Dedifferentiated amniotic fluid mesenchymal stem cell (primary cell): ENCODE measurements at regions not wholly inside any gene's neighbourhood (a gene's known extent, or its start where the extent isn't known, plus 50 kb on each side); places are given as distances from the start of the nearest gene placed in this dataset.
"Not testable (repeated sequence)": the region's sequence is repeated elsewhere in the genome, so short reads cannot be mapped to it uniquely, and the experiment has no call there.

ENCODE experiments used
- DNase-seq: peaks from one replicate; pipeline ENCODE4 v3.0.0-alpha.2; 2016; ENCODE audit errors: extremely low spot score

DNA sequence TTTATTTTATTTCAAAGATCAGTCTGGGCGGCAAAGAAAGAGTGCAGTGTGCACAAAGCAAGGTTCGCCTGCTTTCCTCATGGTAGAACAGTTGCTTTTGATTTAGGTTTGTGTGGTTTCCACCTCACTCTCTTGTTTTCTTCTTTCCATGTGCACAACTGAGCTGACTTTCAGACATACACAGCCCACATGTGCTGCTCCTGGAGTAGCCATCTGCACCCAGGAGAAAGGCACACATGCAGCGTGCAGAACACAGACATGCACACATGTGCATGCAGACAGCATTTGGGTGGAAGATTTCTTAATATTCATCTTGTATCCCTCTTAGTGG lies 302.1 kb downstream of the FZD1 start:
- DNase-seq, result no peak

DNA sequence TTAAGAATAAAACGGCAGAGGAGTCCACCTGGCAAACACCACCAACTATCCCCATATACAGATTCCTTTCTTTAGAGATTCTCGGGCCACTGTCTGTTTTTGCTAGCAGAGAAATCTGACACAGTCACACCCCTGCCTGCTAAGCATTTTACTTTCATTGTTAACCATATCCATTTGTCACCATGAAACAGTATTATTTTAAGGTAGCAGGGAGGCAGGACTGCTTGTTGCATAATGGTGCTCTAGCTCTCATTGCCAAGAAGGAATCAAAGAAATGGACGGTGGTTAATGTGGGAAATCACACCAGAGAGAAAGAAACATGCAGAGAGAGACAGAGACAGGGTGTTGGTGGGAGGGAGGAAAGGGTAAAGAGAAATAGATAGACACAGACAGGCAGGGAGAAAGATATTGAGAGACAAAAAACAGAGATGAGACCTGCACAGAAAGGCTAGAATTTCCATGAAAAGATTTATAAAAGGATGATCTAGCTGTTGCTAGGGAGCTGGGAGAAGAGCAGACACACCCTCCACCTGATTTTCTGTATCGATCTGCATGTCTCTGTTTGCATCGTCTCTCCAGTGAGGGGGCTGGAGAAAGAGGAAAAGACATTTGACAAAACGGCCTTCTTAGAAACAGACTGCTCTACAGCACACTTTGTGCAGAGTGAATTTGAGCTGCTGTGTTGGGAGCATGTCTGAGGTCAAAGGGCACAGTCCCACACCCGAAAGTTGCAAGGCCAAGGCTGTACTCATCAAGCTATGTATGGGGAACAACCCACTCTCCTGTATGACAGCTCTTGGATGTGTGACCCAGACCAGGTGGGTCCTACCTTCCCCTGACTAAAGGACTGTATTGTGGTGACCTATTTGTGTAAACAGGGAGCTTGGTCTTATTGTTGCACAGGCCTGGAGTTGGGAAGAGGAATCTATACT lies 303.1 kb downstream of the FZD1 start:
- DNase-seq, result no peak

DNA sequence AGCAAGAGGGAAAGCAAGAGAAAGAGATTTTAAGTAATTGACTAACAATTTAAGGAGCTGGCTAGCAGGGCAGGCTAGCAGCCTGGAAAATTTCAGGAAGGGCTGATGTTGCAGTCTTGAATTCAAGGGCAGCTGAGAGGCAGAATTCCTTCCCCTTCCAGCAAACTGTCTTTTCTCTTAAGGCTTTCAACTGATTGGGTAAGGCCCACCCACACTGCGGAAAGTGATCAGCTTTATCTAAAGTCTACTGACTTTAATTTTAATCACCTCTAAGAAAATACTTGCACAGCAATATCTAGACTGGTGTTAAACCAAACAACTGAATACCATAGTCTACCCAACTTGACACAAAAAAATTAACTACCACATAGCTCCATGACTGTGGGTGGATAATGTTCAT lies 303.9 kb downstream of the FZD1 start:
- no peak for DNase-seq

GRCh38 chr7:91569728-91570457 lies 305.7 kb downstream of the FZD1 start:
- no peak for DNase-seq

GRCh38 chr7:91570560-91570959 lies 306.3 kb downstream of the FZD1 start:
- DNase-seq, result no peak

DNA sequence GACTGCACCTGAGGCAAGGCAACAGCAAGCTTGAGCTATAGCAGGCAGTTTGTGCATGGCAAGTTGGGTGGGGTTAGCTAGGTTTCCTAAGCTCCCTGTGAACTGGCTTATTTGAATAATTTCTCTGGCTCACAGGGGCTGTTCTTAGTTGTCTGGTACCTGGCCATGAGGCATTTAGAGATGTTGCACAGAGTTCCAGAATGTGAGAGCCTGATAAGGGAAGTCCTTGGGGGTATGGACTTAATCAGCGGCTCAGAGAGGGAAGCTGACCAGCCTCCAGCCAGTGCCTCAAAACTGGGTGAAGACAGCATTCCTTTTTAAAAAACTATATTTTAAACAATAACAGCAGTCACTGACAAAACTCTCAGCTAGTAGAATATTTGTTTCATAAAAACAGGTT lies 307.4 kb downstream of the FZD1 start:
- no peak for DNase-seq

- DNase-seq, result no peak
Observed at GRCh38 chr7:91573405-91573804, 307.1 kb downstream of the MTERF1 start.

GRCh38 chr7:91576459-91576858 lies 304.0 kb downstream of the MTERF1 start:
- DNase-seq, result not testable (repeated sequence)

DNA sequence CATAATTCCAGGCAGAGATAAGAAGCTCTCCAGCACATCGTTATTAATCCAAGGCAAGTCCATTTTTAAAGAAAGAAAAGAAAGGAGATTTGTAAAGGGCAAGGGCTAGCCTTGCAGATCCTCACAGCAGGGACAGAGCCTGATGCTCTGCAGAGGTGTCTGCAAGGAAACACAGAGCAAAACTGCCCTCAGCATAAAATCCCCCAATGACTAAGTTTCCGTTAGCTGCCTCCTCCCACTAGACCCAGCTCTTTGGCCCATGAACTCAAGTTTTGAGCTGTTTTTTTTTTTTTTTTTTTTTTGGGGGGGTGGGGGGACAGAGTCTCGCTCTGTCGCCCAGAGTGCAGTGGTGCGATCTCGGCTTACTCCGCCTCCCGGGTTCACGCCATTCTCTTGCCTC lies 300.7 kb downstream of the MTERF1 start:
- no peak for DNase-seq

DNA sequence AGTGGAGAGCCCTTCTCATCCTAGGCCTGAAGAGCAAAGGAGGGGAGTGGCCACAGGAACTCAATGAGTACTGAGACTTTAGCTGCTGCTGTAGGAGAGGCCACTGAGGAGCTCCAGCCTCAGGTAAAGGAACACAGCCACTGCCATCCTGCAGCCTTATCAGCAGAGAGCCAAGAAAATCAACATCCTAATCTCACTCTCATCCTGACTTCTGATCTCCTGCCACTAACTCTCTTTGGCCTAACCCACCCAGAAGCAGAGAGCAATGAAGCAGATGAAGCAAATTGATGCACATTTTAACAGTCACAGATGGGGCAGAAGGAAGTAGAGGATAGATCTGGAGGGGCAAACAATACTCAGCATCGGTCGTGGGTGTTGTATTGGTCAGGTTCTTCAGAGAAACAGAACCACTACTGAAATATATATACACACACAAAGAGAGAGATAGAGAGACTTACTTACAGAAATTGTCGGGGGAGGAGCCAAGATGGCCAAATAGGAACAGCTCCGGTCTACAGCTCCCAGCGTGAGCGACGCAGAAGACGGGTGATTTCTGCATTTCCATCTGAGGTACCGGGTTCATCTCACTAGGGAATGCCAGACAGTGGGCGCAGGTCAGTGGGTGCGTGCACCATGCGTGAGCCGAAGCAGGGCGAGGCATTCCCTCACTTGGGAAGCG lies 297.6 kb downstream of the MTERF1 start:
- no peak for DNase-seq

DNA sequence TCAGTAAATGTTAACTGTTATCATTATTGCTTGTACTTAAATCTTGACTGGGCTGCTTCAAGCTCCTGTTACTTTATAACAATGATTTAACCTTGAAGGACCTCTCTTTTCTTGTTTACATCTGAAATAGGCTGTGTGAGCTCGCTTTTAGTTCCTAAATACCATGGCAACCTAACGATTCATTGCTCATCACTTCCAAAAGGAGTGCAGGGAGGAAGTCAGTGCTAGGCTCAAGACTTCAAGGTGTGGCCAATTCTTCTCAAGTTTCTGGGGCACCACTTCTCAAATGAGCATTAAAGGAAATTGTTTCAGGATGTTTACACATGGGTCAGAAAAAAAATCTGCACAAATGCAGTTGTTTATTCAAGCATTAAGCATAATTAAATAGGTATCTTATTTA lies 284.2 kb downstream of the MTERF1 start:
- no peak for DNase-seq

DNA sequence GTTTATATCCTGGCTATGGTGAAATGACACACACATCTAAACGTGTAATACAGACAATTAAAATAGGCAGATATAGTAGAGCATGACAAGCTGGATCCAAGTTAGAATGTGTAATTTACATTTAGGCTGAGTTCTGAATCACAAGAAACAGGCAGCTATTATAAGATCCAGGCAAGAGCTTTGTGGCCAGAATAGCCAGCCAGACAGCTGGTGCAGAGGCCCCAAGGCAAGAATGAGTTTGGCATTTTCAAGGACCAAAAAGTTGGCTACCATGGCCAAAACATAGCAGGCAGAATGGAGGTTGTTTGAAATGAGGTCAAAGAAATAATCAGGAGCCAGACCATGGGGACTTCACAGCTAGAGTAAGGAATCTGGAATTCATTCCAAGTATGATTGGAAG lies 281.7 kb downstream of the MTERF1 start:
- no peak for DNase-seq

DNA sequence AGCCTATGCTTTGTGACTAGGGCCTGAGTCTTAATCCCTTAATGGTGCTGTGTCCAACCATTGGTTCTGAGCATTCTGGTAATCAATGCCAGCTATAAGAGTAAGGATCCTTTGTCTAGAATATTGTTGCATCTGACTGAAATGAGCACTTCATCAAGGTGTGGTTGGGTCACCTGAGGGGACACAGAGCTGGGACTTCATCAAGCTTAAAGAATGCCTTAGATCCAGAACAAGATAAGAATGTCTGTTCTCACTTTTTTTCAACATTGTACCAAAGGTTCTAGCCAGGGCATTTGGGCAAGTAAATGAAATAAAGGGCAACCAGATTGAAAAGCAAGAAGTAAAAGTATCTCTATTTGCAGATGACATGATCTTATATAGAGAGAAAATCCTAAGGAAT lies 280.4 kb downstream of the MTERF1 start:
- no peak for DNase-seq

GRCh38 chr7:91603707-91604106 lies 276.8 kb downstream of the MTERF1 start:
- DNase-seq, result no peak

- no peak for DNase-seq
Observed at GRCh38 chr7:91608606-91609005, 271.9 kb downstream of the MTERF1 start.

- DNase-seq, result no peak
Observed at GRCh38 chr7:91609525-91609924, 271.0 kb downstream of the MTERF1 start.

- no peak for DNase-seq
Observed at GRCh38 chr7:91614431-91614830, 266.1 kb downstream of the MTERF1 start.

DNA sequence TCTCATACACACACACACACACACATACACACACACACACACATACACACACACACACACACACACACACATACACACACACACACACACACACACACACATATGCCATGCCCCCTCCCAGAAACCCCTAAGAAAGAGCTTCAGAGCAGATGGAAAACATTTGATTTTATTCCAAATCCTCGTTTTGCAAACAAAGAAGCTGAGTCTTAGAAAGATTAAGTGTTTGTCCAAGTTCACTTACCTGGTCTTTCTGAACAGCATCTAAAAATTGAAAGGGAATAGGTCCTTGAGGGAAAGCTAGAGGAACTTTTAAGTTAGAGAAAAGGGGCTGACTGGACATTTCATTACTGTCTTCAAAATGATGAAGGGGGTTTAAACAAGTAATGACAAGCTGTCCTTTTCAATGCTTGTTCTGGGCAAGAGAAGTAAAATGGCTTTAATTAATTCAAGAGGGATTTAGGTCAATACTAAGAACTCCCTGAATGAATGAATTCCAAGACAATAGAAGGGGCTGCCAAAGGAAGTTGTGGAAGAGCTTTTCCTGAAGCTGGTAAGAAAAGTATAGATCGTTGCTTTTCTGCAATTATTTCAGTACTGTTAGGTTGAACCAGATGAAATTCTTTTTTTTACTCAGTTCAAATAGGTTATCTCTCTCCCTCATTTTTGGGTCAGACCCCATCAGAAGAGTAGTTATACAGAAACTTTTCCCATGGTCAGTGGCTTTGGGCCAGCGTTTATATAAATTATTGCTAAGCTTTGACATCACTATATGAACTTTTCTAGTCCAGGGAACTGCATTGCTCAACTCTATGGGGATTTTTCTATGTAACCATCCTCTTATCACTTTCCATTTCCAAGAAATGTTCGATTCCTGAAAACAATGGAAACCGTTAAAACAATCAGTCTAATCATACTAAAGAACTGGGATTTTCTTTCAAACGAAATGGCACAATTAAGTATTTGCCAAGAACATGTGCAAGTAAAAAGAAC lies 261.4 kb downstream of the MTERF1 start:
- no peak for DNase-seq

- no peak for DNase-seq
Observed at GRCh38 chr7:91620827-91621226, 259.7 kb downstream of the MTERF1 start.

DNA sequence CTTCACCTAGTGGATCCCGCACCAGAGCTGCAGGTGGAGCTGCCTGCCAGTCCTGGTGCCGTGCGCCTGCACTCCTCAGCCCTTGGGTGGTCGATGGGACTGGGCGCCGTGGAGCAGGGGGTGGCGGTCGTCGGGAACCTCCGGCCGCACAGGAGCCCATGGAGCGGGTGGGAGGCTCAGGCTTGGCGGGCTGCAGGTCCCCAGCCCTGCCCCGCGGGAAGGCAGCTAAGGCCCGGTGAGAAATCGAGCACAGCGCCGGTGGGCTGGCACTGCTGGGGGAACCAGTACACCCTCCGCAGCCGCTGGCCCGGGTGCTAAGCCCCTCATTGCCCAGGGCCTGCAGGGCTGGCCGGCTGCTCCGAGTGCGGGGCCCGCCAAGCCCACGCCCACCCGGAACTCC lies 253.2 kb downstream of the MTERF1 start:
- DNase-seq, result not testable (repeated sequence)

GRCh38 chr7:91628742-91629141 lies 251.8 kb downstream of the MTERF1 start:
- no peak for DNase-seq
